Keratinocyte (primary cell): ENCODE measurements at regions not wholly inside any gene's neighbourhood (a gene's known extent, or its start where the extent isn't known, plus 50 kb on each side); places are given as distances from the start of the nearest gene placed in this dataset.

Source experiments
- DNase-seq: peaks from one replicate; pipeline ENCODE4 v3.0.0-alpha.2; 2011; ENCODE audit warnings: low read depth, missing footprints, low spot score
- FAIRE-seq: peaks from 2 replicates; lab custom pipeline; 2011; peaks lifted over from hg19 to GRCh38; lab: Jason Lieb, UNC
- H2AFZ ChIP-seq: 2 replicates; pipeline ENCODE4 v1.6.0; 2012; ENCODE audit warnings: low read length, control low read depth, inconsistent platforms; ENCODE audit not compliant: control insufficient read depth
- H3K27ac ChIP-seq: 2 replicates; pipeline ENCODE4 v1.5.1; 2011; ENCODE audit warnings: low read length; ENCODE audit not compliant: control insufficient read depth, insufficient read depth
- H3K27me3 ChIP-seq: 3 replicates; pipeline ENCODE4 v1.6.0; 2011; ENCODE audit warnings: low read length; ENCODE audit not compliant: control insufficient read depth, insufficient read depth; ENCODE audit errors: extremely low read depth
- H3K36me3 ChIP-seq, 2 experiments: 2 replicates in 1 of 2; 3 replicates in 1 of 2; pipeline ENCODE4 v1.5.1; 2011; ENCODE audit warnings: low read length in 2 of 2, mild to moderate bottlenecking in 1 of 2; ENCODE audit not compliant: control insufficient read depth in 2 of 2, insufficient read depth in 2 of 2; ENCODE audit errors: extremely low read depth in 1 of 2
- H3K4me1 ChIP-seq: 3 replicates; pipeline ENCODE4 v1.5.1; 2011; ENCODE audit warnings: low read length; ENCODE audit not compliant: control insufficient read depth, insufficient read depth; ENCODE audit errors: extremely low read depth
- H3K4me2 ChIP-seq: 3 replicates; pipeline ENCODE4 v1.6.0; 2011; ENCODE audit warnings: low read depth, low read length; ENCODE audit not compliant: control insufficient read depth, insufficient read depth; ENCODE audit errors: extremely low read depth
- H3K4me3 ChIP-seq, 3 experiments: fragments of 200-600 bp in 1 of 3; sonication (generic) in 1 of 3; 2 replicates in 2 of 3; 3 replicates in 1 of 3; pipeline ENCODE4 v1.5.1; 2011 to 2016; ENCODE audit warnings: low read length in 3 of 3, mild to moderate bottlenecking in 3 of 3, control low read depth in 2 of 3, inconsistent platforms in 1 of 3, low read depth in 1 of 3, mixed read lengths in 1 of 3, mixed run types in 1 of 3, moderate library complexity in 1 of 3; ENCODE audit not compliant: control insufficient read depth in 2 of 3, insufficient read depth in 2 of 3; ENCODE audit errors: extremely low read depth in 1 of 3
- H3K79me2 ChIP-seq: 2 replicates; pipeline ENCODE4 v1.6.0; 2012; ENCODE audit warnings: low read length; ENCODE audit not compliant: control insufficient read depth, insufficient read depth
- H3K9ac ChIP-seq: 3 replicates; pipeline ENCODE4 v1.6.0; 2011; ENCODE audit warnings: low read length; ENCODE audit not compliant: control insufficient read depth, insufficient read depth; ENCODE audit errors: extremely low read depth
- H3K9me1 ChIP-seq: 3 replicates; pipeline ENCODE4 v1.6.0; 2011; ENCODE audit warnings: low read length; ENCODE audit not compliant: control insufficient read depth, insufficient read depth; ENCODE audit errors: extremely low read depth
- H3K9me3 ChIP-seq: 2 replicates; pipeline ENCODE4 v1.5.1; 2012; ENCODE audit warnings: low read depth, low read length; ENCODE audit not compliant: control insufficient read depth
- H4K20me1 ChIP-seq: 3 replicates; pipeline ENCODE4 v1.6.0; 2011; ENCODE audit warnings: low read length; ENCODE audit not compliant: control insufficient read depth, insufficient read depth; ENCODE audit errors: extremely low read depth
- EZH2 ChIP-seq: IDR thresholded peaks from one replicate; pipeline ENCODE4 v1.6.1; 2012; ENCODE audit warnings: inconsistent platforms, mild to moderate bottlenecking, low read length, moderate library complexity
- dilution Hi-C: fragments of 300-500 bp; cut with MboI; formaldehyde crosslinking; loops from one replicate; pipeline ENCODE4 v1.7.0; 2020; ENCODE audit warnings: low sequenced_read_pairs; ENCODE audit not compliant: extremely low pct_ligation_motif_present
- TF ChIP-seq, protein P1 (sequence below), 3 experiments: IDR thresholded peaks in 1 of 3; conservative IDR thresholded peaks in 1 of 3; optimal IDR thresholded peaks in 1 of 3; 2 replicates in 2 of 3; 3 replicates in 1 of 3; pipeline versions ENCODE3 to v1.5.1; 2011; ENCODE audit warnings: low read length in 3 of 3, mild to moderate bottlenecking in 3 of 3, moderate library complexity in 2 of 3, control low read depth in 1 of 3, inconsistent platforms in 1 of 3; ENCODE audit not compliant: insufficient read depth in 2 of 3; ENCODE audit errors: extremely low read depth in 1 of 3

DNA sequence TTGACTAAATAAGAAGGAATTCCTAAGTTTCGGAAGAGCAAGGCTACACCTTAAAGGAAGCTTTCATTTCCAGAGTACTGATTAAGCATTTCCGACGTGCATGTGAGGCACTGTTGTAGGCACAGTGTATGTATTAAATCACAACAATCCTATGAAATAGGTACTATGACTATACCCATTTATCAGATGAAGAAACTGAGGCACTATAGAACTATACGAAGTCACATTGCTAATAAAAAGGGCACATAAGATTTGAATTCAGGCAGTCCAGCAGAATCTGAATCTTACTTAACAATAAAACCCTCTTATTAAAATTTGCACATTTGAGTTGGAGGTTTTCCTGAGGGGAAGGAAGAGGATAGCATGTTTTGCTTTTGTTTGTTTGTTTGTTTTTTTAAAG, 243.5 kb upstream of the FANCL start:
- H4K20me1 ChIP-seq: no peaks in the 10 kb centered on the region
- no peak overlapping the region for H3K4me2 ChIP-seq
- H3K9me1 ChIP-seq: no peaks in the 10 kb centered on the region
- no peaks in the 10 kb centered on the region for H3K4me1 ChIP-seq
- dilution Hi-C loops: no loop called here
- H3K9me3 ChIP-seq: no peaks in the 10 kb centered on the region
- H3K4me3 ChIP-seq: no peak overlapping the region
- H3K9ac ChIP-seq: no peak overlapping the region
- no peaks in the 10 kb centered on the region for H3K27me3 ChIP-seq
- H2AFZ ChIP-seq: no peak overlapping the region
- DNase-seq (no peak), FAIRE-seq (no peak)
- H3K27ac ChIP-seq: no peak overlapping the region
- no peaks in the 10 kb centered on the region for H3K79me2 ChIP-seq
- TF ChIP-seq, protein P1, sequence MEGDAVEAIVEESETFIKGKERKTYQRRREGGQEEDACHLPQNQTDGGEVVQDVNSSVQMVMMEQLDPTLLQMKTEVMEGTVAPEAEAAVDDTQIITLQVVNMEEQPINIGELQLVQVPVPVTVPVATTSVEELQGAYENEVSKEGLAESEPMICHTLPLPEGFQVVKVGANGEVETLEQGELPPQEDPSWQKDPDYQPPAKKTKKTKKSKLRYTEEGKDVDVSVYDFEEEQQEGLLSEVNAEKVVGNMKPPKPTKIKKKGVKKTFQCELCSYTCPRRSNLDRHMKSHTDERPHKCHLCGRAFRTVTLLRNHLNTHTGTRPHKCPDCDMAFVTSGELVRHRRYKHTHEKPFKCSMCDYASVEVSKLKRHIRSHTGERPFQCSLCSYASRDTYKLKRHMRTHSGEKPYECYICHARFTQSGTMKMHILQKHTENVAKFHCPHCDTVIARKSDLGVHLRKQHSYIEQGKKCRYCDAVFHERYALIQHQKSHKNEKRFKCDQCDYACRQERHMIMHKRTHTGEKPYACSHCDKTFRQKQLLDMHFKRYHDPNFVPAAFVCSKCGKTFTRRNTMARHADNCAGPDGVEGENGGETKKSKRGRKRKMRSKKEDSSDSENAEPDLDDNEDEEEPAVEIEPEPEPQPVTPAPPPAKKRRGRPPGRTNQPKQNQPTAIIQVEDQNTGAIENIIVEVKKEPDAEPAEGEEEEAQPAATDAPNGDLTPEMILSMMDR (optimal IDR thresholded peaks at IDR 0.05 in 1 of 3, IDR thresholded peaks at IDR 0.05 in 1 of 3, conservative IDR thresholded peaks at IDR 0.05 in 1 of 3; ENCODE audit: extremely low read depth in 1 of 3, insufficient read depth in 2 of 3, low read length in 3 of 3): no peak
- no peak for TF ChIP-seq EZH2
- H3K36me3 ChIP-seq: no peaks in the 10 kb centered on the region

DNA sequence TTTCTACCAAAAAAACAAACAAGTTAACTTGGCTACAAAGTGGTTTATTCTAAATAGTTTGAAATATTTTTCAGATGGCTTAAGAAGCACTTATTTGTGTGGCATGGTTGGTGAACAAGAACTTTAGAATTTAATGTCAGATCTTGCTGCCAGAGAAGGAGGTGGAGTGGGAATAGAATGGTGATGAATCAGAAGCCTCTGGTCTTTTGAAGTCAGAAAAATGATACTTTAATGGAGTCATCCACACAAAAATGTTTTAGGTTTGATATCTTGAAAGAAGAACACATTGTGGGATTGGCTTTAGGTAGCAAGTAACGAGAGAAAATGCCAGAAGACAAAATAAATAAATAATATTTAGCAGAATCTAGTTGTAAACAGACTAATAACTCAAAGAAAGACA, 243.1 kb upstream of the FANCL start:
- Histone ChIP-seq H3K4me2 (no peak overlapping the region), H4K20me1 (no peaks in the 10 kb centered on the region), H3K36me3 (no peaks in the 10 kb centered on the region), H3K9me1 (no peaks in the 10 kb centered on the region), H3K9me3 (no peaks in the 10 kb centered on the region), H3K27ac (no peak overlapping the region), H3K4me3 (no peak overlapping the region), H3K79me2 (no peaks in the 10 kb centered on the region), H2AFZ (no peak overlapping the region), H3K9ac (no peak overlapping the region), H3K27me3 (no peaks in the 10 kb centered on the region), H3K4me1 (no peaks in the 10 kb centered on the region)
- DNase-seq: no peak
- no peak for FAIRE-seq
- TF ChIP-seq, protein P1 (optimal IDR thresholded peaks at IDR 0.05 in 1 of 3, IDR thresholded peaks at IDR 0.05 in 1 of 3, conservative IDR thresholded peaks at IDR 0.05 in 1 of 3; ENCODE audit: extremely low read depth in 1 of 3, insufficient read depth in 2 of 3, low read length in 3 of 3): no peak
- TF ChIP-seq EZH2: no peak
- dilution Hi-C loops: no loop called here
